Neural progenitor cell (in vitro differentiated cells): ENCODE measurements at regions not wholly inside any gene's neighbourhood (a gene's known extent, or its start where the extent isn't known, plus 50 kb on each side); places are given as distances from the start of the nearest gene placed in this dataset.

Experiments used
- CTCF ChIP-seq: fragments of 200-600 bp; sonication (generic); IDR thresholded peaks from 2 replicates; pipeline ENCODE4 v1.5.1; 2017; ENCODE audit warnings: antibody characterized with exemption, mild to moderate bottlenecking
- EZH2 ChIP-seq: fragments of 200-600 bp; sonication (generic); IDR thresholded peaks from 2 replicates; pipeline ENCODE4 v1.6.1; 2017; ENCODE audit warnings: antibody characterized with exemption, mild to moderate bottlenecking, moderate library complexity

DNA sequence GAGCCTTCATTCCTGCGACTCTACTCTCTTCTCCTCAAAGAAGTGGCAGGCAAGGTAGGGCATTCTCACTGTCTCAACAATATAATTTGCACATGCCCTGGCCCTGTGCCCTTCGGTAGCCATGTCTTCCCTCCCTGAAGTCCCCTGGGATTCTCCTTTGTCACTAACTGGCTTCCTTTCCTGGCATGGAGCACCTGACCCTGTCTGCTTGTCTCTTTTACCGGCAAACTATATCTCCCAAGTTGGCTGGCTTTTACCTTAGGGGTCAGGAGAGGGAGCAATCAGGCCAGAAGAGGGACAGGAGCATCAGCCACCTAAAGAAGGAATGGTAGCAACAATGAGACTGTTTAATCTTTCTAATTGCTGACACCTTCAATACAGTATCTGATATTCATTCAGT is 51.9 kb upstream of the RMDN2 start:
- no peak for TF ChIP-seq CTCF
- no peak for TF ChIP-seq EZH2
